ENCODE measurements at regions not wholly inside any gene's neighbourhood (a gene's known extent, or its start where the extent isn't known, plus 50 kb on each side); places are given as distances from the start of the nearest gene placed in this dataset.
"Not testable (repeated sequence)": the region's sequence is repeated elsewhere in the genome, so short reads cannot be mapped to it uniquely, and the experiment has no call there.

GRCh38 chr3:56954125-56954524, 106.3 kb upstream of the SPATA12 start:
- no peak for DNase-seq

GRCh38 chr3:56952846-56953245, 107.6 kb upstream of the SPATA12 start:
- DNase-seq, result no peak

- no peak for DNase-seq
Measured at GRCh38 chr3:56952061-56952460, 108.4 kb upstream of the SPATA12 start.

- no peak for DNase-seq
Measured at GRCh38 chr3:56951366-56951765, 109.1 kb upstream of the SPATA12 start.

GRCh38 chr3:56945378-56945777, 115.1 kb upstream of the SPATA12 start:
- DNase-seq, result not testable (repeated sequence)

- no peak for DNase-seq
Measured at GRCh38 chr3:56942523-56942922, 117.9 kb upstream of the SPATA12 start.

GRCh38 chr3:56940976-56941375, 119.5 kb upstream of the SPATA12 start:
- no peak for DNase-seq

GRCh38 chr3:56940321-56940720, 120.1 kb upstream of the SPATA12 start:
- DNase-seq, result no peak

GRCh38 chr3:56939834-56940233, 120.6 kb upstream of the SPATA12 start:
- DNase-seq, result no peak

- no peak for DNase-seq
Measured at GRCh38 chr3:56938530-56938929, 121.9 kb upstream of the SPATA12 start.

GRCh38 chr3:56937580-56937979, 122.9 kb upstream of the SPATA12 start:
- DNase-seq, result no peak

GRCh38 chr3:56935811-56936210, 124.7 kb upstream of the SPATA12 start:
- no peak for DNase-seq

GRCh38 chr3:56934481-56934880, 126.0 kb upstream of the SPATA12 start:
- not testable (repeated sequence) for DNase-seq

- no peak for DNase-seq
Measured at GRCh38 chr3:56933803-56934202, 126.7 kb upstream of the SPATA12 start.

GRCh38 chr3:56932866-56933265, 127.6 kb upstream of the SPATA12 start:
- DNase-seq, result no peak

GRCh38 chr3:56931836-56932235, 128.6 kb upstream of the SPATA12 start:
- DNase-seq, result no peak

GRCh38 chr3:56930706-56931105, 129.0 kb upstream of the ARHGEF3 start:
- no peak for DNase-seq

- DNase-seq, result no peak
Measured at GRCh38 chr3:56929809-56930615, 128.3 kb upstream of the ARHGEF3 start.

GRCh38 chr3:56928379-56929068, 126.8 kb upstream of the ARHGEF3 start:
- no peak for DNase-seq

- DNase-seq, result no peak
Measured at GRCh38 chr3:56927855-56928254, 126.1 kb upstream of the ARHGEF3 start.

- DNase-seq, result no peak
Measured at GRCh38 chr3:56926947-56927282, 125.2 kb upstream of the ARHGEF3 start.

- no peak for DNase-seq
Measured at GRCh38 chr3:56926243-56926946, 124.6 kb upstream of the ARHGEF3 start.

- not testable (repeated sequence) for DNase-seq
Measured at GRCh38 chr3:56924700-56925099, 123.0 kb upstream of the ARHGEF3 start.
